ENCODE measurements at regions not wholly inside any gene's neighbourhood (a gene's known extent, or its start where the extent isn't known, plus 50 kb on each side); places are given as distances from the start of the nearest gene placed in this dataset.
"Not testable (repeated sequence)": the region's sequence is repeated elsewhere in the genome, so short reads cannot be mapped to it uniquely, and the experiment has no call there.

DNA sequence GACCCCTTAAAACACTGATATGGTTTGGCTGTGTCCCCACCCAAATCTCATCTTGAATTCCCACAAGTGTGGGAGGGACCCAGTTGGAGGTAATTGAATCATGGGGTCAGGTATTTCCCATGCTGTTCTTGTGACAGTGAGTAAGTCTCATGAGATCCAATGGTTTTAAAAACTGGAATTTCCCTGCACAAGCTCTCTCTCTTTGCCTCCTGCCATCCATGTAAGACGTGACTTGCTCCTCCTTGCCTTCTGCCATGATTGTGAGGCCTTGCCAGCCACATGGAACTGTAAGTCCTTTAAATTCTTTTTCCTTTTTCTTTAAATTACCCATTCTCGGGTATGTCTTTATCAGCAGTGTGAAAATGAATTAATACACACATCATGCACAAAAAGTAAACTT, 99.1 kb upstream of the PLEKHG1 start:
- not testable (repeated sequence) for TF ChIP-seq POLR2A (IDR thresholded peaks at IDR 0.05)
- TF ChIP-seq, protein P1, sequence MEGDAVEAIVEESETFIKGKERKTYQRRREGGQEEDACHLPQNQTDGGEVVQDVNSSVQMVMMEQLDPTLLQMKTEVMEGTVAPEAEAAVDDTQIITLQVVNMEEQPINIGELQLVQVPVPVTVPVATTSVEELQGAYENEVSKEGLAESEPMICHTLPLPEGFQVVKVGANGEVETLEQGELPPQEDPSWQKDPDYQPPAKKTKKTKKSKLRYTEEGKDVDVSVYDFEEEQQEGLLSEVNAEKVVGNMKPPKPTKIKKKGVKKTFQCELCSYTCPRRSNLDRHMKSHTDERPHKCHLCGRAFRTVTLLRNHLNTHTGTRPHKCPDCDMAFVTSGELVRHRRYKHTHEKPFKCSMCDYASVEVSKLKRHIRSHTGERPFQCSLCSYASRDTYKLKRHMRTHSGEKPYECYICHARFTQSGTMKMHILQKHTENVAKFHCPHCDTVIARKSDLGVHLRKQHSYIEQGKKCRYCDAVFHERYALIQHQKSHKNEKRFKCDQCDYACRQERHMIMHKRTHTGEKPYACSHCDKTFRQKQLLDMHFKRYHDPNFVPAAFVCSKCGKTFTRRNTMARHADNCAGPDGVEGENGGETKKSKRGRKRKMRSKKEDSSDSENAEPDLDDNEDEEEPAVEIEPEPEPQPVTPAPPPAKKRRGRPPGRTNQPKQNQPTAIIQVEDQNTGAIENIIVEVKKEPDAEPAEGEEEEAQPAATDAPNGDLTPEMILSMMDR (IDR thresholded peaks at IDR 0.05), result not testable (repeated sequence)
